HG03432 (cell line): ENCODE measurements at regions not wholly inside any gene's neighbourhood (a gene's known extent, or its start where the extent isn't known, plus 50 kb on each side); places are given as distances from the start of the nearest gene placed in this dataset.

Experiments used
- ATAC-seq: cut with Tn5 transposase; IDR thresholded peaks from one replicate; pipeline ENCODE4 v1.9.1; 2021; ENCODE audit warnings: mild to moderate bottlenecking, moderate library complexity; ENCODE audit not compliant: unreplicated experiment

DNA sequence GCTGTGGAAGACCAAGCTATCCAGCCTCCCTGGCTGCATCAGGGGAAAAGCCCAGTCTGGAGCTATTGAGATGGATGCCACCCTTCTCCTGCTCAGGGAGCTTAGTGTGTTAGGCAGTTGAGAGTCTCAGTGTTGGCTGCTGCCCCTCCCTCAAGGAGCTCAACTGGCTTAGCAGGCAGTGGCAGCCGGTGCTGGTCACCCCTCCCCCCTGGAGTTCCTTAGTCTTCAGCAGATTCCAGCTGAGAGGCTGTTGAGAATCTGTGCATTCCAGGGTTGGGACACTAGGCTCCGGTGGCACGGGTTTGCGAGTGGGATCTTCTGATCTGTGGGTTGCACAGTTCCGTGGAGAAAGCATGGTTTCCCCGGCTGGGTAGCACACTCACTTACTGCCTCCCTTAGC, 883.8 kb downstream of the NSUN3 start:
- ATAC-seq, result no peak

DNA sequence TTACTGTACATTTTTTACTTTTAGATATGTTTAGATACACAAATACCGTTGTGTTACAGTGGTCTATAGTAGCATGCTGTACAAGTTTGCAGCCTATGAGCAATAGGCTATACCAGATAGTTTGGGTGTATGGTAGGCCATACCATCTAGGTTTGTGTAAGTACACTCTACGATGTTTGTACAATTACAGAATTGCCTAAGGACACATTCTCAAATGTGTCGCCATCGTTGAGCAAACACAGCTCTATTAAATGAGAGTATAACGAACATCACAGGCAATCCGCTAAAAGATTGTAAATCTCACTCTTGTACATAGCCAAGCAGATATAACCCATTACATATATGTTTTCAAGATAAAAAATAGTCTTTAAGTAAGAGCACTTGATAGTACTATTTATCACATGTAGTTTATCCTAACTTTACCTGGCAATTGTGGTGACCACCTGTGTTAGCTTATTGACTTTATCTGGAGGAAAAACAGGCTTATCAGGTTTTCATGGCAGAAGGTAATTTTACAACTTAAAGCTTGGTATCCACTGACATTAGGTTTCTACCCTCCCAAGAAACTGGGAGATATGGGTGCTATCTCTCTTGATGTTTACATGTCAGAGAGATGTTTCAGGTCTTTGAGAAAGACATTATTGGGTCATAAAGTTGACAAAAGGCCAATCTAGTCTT, 898.7 kb downstream of the NSUN3 start:
- ATAC-seq, result no peak

DNA sequence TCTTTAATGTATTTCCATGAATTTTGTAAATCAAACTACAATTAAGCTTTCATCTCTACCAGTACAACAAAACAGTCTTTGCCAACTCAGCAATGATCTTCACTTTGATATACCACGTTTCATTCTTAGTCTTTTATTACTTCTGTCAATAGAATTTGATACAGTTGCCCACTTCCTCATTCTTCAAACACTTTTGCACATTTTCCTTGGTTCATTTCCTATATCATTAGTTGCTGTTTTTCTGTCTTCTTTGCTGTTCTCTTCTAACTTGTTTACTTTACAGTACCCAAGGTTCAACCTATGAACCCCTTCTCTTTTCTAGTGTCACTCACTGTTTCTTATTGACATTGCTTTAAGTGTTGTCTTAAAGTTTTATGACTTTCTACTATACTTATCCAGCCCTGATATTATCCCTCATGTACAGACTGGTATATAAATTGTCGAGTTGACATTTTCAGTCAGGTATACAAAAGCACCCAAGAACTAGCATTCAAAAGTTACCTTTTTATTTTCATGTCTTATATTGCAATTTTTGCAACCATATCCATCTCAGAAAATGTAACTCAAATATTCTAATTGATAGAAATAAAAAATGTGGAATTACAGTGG, 903.1 kb downstream of the NSUN3 start:
- ATAC-seq, result no peak

DNA sequence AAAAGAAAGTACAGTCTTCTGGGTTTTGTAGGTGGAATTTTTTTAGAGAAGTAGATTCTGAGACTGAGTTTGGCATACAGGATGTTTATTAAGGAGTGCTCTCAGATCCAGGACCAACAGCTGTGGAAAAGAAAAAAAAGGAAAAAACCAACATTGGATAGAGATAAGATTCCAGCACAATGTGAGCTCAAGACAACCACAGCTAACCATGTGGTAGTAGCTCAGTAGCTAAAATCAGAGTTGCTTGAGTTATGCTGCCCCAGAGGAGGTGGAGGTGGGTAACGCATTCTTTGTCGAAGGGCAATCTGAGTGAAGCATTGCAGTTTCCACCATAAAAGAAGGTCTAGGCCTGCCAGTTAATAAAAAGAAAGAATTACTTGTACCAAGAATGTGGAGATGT, 904.3 kb downstream of the NSUN3 start:
- ATAC-seq, result no peak

DNA sequence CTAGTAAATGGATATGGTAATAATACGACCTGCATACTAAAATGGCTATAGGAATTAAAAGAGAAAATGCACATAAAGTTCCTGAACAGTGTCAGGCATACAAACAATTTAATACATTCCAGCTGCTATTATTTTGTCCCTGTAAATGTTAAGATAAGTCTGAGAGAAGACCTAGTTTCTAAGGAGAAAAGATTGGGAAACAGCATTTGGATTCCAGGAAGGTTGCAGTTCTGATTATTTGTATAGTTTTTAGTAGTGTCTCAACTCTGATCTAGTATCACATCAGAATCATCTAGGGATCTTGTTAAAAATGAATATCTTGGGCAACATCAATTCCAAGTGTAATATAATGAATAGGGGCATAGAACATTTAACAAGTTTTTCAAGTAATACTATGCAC, 905.7 kb downstream of the NSUN3 start:
- no peak for ATAC-seq

DNA sequence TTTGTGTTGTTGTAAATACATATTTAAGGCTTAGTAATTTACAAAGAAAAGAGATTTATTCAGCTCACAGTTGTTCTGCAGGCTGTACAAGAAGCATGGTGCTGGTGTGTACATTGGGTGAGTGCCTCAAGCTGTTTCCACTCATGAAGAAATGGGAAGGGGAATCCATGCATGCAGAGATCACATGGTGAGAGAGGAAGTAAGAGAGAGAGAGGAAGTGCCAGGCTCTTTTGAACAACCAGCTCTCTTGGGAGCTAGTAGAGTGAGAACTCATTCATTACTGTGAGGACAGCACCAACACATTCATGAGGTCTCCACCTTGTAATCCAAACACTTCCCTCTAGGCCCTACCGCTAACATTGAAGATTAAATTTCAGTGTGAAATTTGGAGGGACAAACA, 909.2 kb downstream of the NSUN3 start:
- ATAC-seq, result no peak

DNA sequence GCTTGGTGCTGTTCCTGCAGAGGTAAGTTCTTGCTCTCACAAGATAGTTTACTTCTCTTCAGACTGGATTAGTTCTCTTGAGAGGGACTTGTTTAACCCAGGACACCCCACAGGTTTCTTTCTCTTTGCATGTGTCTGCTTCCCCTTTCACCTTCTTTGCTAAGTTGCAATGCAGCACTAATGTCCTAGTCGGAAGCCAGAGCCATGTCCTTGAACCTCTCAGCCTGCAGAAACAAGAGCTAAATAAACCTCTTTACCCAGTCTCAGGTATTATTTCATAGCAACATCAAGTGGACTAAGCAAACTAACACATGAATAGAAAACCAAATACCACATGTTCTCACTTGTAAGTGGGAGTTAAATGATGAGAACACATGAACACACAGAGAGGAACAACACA, 915.2 kb downstream of the NSUN3 start:
- no peak for ATAC-seq

DNA sequence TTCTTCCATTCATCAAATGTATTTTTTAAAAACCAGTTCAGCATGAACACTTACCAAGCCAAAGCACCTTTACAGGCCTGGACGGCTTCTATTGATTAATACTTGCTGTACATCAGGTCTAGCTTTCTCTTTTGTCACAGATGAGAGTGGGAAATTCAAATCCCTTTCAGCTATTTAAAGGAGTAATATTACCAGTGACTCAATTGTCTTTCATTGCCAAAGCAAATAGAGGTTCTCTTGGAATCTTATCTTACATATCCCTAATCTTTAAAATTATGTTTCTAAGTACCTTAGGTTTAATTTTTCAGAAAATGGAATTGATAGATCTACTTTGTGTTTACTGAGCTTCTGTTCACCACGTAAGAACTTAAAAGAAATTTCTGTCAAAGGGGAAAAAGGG, 922.9 kb downstream of the NSUN3 start:
- no peak for ATAC-seq

DNA sequence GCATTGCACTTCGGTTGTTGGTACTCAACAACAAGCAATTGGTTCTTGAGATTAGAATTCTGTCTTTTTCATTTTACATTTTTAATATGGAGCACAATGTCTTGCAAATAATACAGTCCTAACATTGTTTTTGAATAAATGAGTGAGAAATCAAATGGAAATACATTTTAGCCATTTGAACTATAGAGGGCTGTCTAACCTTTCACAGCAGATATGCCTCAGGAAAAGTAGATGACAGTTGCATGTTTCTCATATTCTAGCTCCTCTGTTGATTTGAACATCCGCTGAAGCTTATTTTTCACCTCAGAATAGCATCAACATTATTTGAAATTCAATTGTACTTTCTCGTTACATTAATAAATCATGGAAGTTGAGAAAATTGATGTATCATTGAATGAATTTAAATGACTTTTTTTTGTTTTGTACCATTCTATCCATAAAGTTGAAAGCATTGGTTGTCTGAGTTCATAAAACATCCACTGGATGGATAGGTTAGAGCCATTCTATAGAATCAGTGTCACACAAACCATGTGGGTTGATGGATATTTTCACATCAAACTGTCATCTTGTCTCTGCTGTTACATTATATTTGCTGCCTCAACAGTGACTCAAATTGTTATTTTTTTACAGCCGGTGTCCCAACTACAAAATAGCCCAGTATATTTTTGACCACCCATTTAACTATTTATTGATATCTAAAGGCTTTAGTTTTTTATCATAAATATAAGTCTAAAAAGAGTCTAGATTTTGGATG, 928.3 kb downstream of the NSUN3 start:
- no peak for ATAC-seq

DNA sequence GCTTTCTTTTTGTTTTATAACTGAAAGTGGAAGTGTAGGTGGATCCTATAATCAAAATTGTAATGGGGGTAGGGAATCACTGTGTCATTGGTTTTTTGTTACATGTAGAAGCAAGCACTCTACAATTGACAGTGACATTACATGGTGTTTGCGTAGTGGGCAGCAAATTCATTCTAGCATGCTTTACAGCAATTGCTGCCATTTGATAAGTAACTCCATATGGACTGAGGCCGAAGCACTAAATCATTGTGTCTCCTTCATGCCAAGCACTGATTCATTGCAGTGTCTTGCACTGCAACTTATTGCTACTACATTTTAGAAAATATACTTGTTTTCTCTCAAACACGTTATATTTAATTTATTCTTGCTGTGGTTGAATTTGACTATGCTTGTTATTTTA, 933.9 kb downstream of the NSUN3 start:
- ATAC-seq, result no peak

DNA sequence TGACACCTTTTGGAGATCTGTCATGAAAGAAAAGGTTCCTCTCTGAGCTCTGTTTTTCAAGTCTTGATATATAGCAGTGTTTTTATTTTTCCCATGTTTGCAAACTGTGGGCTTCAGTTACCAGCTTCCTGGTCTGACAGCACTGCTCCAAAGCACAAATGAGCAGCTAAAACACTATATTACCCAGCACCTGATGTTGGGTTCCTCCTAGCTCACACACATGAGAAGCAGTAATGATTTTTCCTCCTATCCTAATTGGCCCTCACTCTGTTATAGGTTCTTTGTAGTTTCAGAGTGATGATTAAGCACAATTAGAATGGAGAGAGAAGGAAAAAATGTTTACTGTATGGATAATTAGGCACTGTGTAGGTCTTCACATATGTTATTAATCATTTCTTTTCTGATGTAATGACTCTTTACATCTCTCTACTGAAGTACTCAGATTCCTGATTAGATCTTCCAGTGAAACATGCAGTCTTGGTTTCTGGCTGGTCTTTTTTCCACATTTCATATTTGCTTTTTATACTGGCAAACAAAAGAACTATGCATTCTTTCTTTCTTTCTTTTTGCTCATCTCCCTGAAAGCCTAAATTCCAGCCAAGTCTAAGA, 939.7 kb downstream of the NSUN3 start:
- ATAC-seq, result no peak

DNA sequence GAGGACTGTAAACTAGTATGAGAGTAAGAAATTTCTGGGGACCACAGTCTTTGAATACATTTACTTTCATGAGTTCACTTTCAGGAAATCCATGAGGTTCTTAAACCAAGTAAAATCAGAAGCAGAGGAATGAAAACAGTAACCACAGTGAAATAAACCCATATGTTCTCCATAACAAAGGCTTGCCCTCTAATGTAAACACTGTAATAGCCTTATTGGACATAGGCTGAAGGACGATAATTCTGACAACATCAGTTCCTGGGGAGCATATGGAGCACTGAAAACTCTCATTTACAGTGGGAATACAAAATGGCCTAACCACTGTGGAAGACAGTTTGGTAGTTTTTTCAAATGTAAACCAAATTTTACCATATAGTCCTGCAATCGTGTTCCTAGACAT, 965.8 kb downstream of the NSUN3 start:
- no peak for ATAC-seq

DNA sequence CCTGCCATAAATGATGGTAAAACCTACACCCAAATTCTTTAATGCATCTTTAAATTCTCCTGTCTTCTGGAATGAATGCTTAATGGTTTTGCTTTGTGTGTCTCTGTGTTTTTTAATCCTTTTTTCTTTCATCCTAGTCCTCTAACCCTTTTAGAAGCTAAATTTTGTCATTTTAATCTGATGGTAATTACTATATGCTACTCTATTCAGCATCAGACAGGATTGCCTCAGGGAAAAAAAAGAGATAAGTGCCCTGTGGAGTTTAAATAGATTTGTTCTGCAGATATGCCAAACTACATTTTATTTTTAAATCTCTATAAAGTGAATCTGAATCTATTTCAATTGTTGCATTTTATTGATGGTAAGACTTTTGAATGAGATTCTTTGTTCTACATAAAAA, 966.8 kb downstream of the NSUN3 start:
- ATAC-seq, result no peak

DNA sequence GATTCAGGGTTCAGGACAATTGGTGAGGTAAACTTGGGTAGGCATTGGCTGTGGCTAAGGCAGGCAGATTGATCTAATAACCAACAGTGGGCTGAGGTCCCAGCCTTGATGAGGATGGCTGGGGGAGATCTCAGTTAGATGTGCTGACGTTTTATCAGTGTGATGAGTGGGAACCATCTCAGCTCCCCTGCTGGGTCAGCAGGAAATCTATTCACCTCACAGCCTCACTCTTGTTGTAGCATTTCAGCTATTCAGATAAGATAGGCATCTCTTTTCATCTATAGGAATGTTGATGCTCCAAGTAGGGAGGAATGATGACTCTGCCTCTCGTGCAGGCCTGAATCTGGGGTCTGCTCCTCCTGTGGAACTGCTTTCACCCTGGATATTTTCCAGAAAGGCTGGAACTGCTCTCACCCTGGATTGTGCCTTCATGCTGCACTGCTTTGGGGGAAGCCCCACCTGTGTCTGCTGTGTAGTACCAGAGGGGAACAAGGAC, 973.7 kb downstream of the NSUN3 start:
- ATAC-seq, result no peak

DNA sequence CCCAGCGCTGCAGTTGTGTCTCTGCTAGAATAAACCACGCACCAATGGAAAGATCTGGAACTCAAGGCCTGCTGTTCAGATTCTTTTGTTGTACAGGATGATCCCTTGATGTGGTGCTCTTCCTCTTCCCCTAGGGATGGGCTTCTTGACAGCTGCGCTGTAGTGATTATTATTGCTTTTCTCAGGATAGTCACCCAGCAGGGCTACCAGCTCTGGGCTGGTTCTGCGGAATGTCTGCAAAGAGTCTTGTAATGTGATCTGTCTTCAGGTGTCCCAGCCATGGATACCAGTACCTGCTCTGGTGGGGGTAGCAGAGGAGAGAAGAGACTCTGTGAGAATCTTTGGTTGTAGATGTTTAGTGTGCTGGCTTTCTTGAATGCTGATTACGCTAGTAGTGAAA, 974.2 kb downstream of the NSUN3 start:
- ATAC-seq, result no peak

DNA sequence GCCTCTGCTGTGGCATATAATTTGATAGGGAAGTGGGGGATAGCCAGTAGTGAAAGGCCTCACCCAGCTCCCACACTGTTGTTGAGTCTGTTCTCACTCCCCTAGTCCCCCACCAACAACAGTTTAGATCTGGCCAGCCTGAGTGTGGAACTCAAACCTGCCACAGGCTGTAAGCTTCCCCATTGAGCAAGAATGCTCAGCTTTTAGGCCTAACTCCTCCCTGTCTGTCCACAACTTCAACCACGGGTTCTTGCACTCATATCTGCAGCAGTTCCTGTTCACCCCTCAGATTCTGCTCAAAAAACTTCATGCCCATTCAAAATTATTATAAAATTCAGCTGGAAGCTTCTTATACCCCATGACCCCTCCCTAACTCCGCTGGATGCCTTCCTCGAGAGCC, 975.1 kb downstream of the NSUN3 start:
- ATAC-seq, result no peak

DNA sequence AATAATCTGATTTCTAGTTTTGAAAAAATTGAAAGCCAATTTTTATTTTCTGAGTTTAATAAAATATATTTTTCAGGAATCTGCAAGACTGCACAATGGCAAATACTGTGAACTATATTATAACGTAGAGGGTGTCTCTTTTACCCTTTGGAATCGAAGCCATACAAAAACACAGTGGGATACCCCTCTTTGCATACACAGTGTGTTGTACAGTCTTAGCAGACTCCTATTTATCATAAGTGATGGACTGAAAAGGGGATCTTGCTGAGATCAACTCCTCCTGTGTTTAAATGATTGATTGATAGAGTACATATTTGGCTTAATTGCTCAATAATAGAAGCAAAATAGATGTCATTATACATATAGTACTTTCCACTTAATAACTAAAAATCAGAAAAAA, 981.2 kb downstream of the NSUN3 start:
- ATAC-seq, result no peak

DNA sequence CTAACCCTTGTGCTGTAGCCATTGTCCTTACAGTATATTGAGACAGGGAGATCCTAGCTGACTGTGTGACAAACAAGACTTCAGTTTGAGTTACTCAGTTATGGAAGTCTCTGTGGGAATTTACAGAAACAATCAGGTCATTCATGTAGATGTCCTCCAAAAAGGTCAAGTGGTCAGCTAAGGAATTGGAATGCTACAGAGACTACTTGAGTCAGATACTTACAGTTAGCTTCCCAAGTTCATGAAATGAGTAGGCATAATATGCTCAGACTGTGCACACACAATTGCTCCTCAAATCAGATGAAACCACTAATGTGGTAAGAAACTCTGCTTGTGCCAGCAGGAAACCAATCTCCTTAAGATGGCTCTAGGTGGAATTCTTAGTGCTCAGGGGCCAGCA, 985.7 kb downstream of the NSUN3 start:
- ATAC-seq, result no peak

DNA sequence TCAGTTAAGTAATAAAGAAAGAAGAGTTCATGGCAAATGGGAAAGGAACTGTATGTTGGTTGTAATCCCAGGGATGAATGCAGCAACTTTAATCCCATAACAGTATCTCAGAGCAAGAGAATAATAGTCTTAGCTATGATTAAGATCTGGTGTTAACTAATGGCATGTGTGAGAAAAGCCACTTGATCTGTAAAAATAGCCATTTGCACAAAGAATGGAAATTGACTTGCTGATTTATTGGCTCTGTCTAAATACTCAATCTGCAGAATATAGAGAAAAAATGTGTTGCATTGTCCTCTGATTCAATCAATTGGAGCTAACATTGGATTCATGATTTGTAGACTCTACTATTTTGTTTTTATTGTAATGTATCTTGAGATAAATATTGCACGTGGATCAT, 987.0 kb downstream of the NSUN3 start:
- no peak for ATAC-seq

DNA sequence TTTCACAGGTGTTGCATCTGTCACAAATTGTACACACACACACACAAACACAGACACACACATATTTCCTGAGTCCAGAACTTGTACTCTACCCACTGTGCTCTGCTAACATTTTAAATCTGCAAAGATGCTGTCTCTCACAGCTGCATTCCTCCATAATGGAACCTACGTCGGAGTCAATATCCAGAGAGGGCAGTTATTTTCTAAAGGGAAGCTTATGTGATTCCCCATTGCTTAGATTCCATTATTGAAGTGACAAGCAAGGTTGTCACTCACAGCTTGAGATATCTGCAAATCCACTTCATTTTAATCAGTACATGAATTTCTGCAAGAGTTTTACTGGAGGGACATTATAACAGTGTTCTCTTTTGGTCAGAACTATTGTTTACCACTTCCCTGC, 992.4 kb downstream of the NSUN3 start:
- no peak for ATAC-seq

DNA sequence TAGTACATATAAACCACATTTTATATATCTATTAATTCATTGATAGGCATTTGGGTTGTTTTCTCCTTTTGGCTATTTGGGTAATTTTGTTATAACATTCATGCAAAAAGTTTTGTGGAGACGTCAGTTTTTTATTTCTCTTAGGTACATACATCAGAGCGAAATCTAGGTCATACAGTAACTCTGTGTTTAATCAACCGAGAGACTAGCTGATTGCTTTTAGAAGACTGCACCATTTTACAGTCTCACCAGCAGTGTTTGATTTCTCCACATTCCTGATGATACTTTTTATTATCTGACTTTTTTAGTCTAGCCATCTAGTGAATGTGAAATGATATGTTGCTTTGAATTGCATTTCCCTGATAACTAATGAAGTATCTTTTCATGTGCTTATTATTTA, 1019.3 kb downstream of the NSUN3 start:
- ATAC-seq, result no peak

DNA sequence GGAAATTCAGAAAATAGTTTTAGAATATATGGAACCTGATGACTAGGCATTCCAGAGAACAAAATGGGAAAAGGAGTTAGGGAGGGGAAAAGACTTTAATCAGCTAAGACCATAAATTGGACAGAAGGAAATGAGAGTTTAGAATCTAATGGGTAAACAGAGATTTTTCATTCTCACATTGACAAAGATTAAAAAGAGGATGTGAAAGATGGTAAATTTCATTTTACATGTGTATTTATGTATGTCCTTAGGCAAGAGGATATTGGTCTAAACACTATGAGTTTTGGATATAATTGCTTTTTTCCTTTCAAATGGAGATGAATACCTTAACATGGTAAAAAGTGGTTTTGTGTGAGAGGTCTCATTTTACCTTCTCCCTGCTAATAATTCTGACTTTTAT, 1021.9 kb downstream of the NSUN3 start:
- ATAC-seq, result no peak
